ENCODE measurements at regions not wholly inside any gene's neighbourhood (a gene's known extent, or its start where the extent isn't known, plus 50 kb on each side); places are given as distances from the start of the nearest gene placed in this dataset.

DNA sequence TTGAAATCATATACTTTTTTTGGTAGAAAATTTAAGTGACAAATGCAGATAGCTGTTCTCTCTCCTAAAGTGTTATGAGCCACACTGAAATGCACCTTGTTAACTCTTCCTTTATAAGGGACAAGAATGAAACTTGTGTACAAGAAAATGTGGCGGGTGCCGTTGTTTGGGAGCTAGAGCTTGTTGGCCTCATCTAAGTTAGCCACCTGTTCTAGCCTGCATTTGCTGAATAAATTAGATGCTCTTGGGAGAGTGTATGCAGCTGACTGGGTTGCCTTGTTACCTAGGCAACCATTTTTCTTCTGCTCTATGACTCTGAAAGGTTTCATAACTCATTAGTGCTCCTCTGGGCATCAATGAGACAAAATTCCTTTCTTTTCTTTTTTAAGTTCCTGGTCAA lies 174.3 kb downstream of the TAF11L14 start:
- in situ Hi-C loops (cut with HindIII; ENCODE audit: low pct_unique_long_range_greater_than_20kb, low sequenced_read_pairs): no loop called here
- no peak for TF ChIP-seq JUND (IDR thresholded peaks at IDR 0.05; ENCODE audit: low read depth)
- DNase-seq (ENCODE audit: low read depth in 1 of 2, low spot score in 1 of 2): no peak

- in situ Hi-C loops (cut with HindIII; ENCODE audit: low pct_unique_long_range_greater_than_20kb, low sequenced_read_pairs): no loop called here
- TF ChIP-seq JUND (IDR thresholded peaks at IDR 0.05; ENCODE audit: low read depth): no peak
- DNase-seq (ENCODE audit: low read depth in 1 of 2, low spot score in 1 of 2): no peak
Observed at GRCh38 chr5:17810734-17811133, 176.5 kb downstream of the TAF11L14 start.

DNA sequence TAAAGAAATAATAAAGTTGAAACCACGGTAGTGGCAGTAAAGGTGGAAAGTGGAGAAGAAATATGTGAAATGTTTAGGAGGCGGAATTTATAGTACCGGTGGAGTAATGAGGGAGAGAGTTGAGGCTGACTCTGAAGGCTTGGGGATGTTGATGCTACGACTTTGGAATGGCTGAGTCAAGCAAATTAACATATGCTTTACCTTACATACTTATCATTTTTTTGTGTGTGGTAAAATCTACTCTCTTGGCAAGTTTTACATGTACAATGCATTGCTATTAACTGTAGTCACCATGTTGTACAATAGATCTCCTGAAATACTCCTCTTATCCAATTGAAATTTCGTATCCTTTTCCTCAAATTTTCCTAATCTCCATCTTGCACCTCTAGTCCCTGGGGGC lies 179.0 kb downstream of the TAF11L14 start:
- DNase-seq (ENCODE audit: low read depth in 1 of 2, low spot score in 1 of 2): no peak
- no peak for TF ChIP-seq JUND (IDR thresholded peaks at IDR 0.05; ENCODE audit: low read depth)
- in situ Hi-C loops (cut with HindIII; ENCODE audit: low pct_unique_long_range_greater_than_20kb, low sequenced_read_pairs): no loop called here

- no peak for TF ChIP-seq JUND (IDR thresholded peaks at IDR 0.05; ENCODE audit: low read depth)
- in situ Hi-C loops (cut with HindIII; ENCODE audit: low pct_unique_long_range_greater_than_20kb, low sequenced_read_pairs): no loop called here
- DNase-seq (ENCODE audit: low read depth in 1 of 2, low spot score in 1 of 2): no peak
Observed at GRCh38 chr5:17816505-17816904, 182.2 kb downstream of the TAF11L14 start.

DNA sequence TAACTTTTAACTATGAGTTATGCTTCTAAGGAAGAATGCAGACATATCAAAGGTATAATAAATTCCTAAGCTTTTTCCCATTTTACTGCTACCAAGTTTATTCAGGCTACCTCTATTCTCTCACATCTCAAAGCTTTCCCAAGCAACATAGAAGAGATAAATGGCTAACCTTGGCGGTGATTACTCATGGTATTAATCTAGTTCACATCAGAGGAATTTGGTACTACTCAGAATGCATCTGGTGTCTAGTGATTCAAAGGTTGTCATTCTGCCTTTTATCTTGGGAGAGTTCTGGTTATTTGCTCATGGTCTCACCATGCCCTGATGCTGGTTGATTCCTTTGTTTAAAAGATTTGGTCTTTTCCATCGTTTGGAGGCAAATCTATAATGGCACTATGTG lies 182.7 kb downstream of the TAF11L14 start:
- no peak for TF ChIP-seq JUND (IDR thresholded peaks at IDR 0.05; ENCODE audit: low read depth)
- in situ Hi-C loops (cut with HindIII; ENCODE audit: low pct_unique_long_range_greater_than_20kb, low sequenced_read_pairs): no loop called here
- no peak for DNase-seq (ENCODE audit: low read depth in 1 of 2, low spot score in 1 of 2)

- in situ Hi-C loops (cut with HindIII; ENCODE audit: low pct_unique_long_range_greater_than_20kb, low sequenced_read_pairs): no loop called here
- no peak for TF ChIP-seq JUND (IDR thresholded peaks at IDR 0.05; ENCODE audit: low read depth)
- DNase-seq (ENCODE audit: low read depth in 1 of 2, low spot score in 1 of 2): no peak
Observed at GRCh38 chr5:17817990-17818389, 183.7 kb downstream of the TAF11L14 start.

DNA sequence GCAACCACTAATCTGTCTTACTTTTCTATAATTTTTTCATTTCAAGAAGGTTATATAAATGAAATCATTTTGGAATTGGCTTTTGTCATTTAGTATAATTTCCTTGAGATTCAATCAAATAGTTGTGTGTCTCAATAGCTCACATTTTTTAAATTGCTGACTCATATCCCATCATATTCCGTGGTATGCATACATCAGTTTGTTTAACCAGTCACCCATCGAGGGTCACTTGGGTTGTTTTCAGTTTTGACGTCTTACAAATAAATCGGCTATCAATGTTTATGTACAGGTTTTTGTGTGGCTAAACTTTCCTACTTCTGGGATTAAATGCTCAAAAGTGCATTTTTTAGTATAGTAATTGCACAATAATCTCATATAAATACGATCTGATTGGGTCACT lies 185.5 kb downstream of the TAF11L14 start:
- TF ChIP-seq JUND (IDR thresholded peaks at IDR 0.05; ENCODE audit: low read depth): no peak
- in situ Hi-C loops (cut with HindIII; ENCODE audit: low pct_unique_long_range_greater_than_20kb, low sequenced_read_pairs): no loop called here
- no peak for DNase-seq (ENCODE audit: low read depth in 1 of 2, low spot score in 1 of 2)

- TF ChIP-seq JUND (IDR thresholded peaks at IDR 0.05; ENCODE audit: low read depth): no peak
- DNase-seq (ENCODE audit: low read depth in 1 of 2, low spot score in 1 of 2): no peak
- in situ Hi-C loops (cut with HindIII; ENCODE audit: low pct_unique_long_range_greater_than_20kb, low sequenced_read_pairs): no loop called here
Observed at GRCh38 chr5:17828681-17829080, 194.4 kb downstream of the TAF11L14 start.

- no peak for DNase-seq (ENCODE audit: low read depth in 1 of 2, low spot score in 1 of 2)
- in situ Hi-C loops (cut with HindIII; ENCODE audit: low pct_unique_long_range_greater_than_20kb, low sequenced_read_pairs): no loop called here
- no peak for TF ChIP-seq JUND (IDR thresholded peaks at IDR 0.05; ENCODE audit: low read depth)
Observed at GRCh38 chr5:17829456-17829855, 195.2 kb downstream of the TAF11L14 start.

DNA sequence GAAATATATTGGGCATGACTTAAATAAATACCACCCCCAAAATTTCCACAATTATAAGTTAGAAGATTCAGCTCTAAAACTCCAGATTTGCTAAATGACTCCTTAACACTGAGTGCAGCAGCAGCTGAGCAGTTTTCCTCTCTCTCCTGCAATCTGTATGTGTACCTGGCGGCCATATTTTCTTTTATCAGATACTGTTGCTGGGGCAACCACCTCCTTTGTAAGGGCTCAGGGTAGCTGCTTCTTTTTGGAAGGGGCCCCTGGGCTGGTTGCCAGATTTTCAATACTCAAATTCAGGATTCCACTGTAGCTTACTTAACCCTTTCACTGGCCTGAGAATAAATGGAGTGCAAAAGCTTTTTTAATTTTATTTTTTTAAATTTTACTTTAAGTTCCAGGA lies 197.0 kb downstream of the TAF11L14 start:
- TF ChIP-seq JUND (IDR thresholded peaks at IDR 0.05; ENCODE audit: low read depth): no peak
- in situ Hi-C loops (cut with HindIII; ENCODE audit: low pct_unique_long_range_greater_than_20kb, low sequenced_read_pairs): no loop called here
- no peak for DNase-seq (ENCODE audit: low read depth in 1 of 2, low spot score in 1 of 2)

- DNase-seq (ENCODE audit: low read depth in 1 of 2, low spot score in 1 of 2): no peak
- no peak for TF ChIP-seq JUND (IDR thresholded peaks at IDR 0.05; ENCODE audit: low read depth)
- in situ Hi-C loops (cut with HindIII; ENCODE audit: low pct_unique_long_range_greater_than_20kb, low sequenced_read_pairs): no loop called here
Observed at GRCh38 chr5:17832949-17833745, 198.9 kb downstream of the TAF11L14 start.

DNA sequence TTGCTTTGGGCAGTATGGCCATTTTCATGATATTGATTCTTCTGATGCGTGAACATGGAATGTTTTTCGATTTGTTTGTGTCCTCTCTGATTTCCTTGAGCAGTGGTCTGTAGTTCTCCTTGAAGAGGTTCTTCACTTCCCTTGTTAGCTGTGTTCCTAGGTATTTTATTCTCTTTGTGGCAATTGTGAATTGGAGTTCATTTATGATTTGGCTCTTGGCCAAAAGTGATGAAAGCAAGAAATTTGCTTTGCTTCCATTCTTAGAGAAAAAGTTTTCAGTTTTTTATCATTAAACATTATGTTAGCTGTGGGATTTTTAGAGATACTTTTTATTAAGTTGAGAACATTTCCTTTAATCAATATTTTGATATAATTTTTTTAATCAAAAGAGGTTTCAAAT lies 203.5 kb downstream of the TAF11L14 start:
- no peak for DNase-seq (ENCODE audit: low read depth in 1 of 2, low spot score in 1 of 2)
- TF ChIP-seq JUND (IDR thresholded peaks at IDR 0.05; ENCODE audit: low read depth): no peak
- in situ Hi-C loops (cut with HindIII; ENCODE audit: low pct_unique_long_range_greater_than_20kb, low sequenced_read_pairs): no loop called here

DNA sequence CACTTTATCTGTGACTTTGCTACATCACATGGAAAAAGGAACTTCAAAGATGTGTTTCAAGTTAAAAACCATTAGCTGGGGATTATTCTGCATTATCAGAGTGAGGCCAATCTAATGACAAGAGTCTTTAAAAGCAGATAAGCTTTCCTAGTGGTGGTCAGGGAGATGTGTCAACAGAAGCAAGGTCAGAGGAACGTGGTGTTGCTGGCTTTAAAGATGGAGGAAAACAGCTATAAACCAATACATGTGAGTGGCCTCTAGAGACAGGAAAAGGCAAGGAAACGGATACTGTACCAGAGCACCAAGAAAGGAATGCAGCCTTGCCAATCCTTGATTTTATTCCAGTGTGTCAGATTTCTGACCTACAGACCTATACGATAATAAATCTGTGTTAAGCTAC lies 204.2 kb downstream of the TAF11L14 start:
- no peak for TF ChIP-seq JUND (IDR thresholded peaks at IDR 0.05; ENCODE audit: low read depth)
- DNase-seq (ENCODE audit: low read depth in 1 of 2, low spot score in 1 of 2): no peak
- in situ Hi-C loops (cut with HindIII; ENCODE audit: low pct_unique_long_range_greater_than_20kb, low sequenced_read_pairs): no loop called here

DNA sequence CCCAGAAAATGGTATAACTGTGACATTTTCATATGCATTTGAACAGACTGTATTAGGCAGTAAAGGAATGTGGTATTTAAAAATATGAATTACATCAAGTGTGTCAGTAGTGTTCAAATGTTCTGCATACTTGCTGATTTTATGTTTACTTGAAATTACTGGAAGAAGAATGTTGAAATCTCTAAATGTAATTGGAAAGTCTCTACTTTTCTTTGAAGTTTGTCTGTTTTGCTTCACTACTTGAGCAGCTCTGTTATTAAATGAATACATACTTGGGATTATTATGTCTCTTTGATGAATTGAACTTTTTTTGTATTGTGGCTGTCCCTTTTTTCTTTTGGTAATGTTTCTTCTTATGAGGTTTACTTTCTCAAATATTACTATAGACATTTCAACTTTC lies 205.6 kb downstream of the TAF11L14 start:
- in situ Hi-C loops (cut with HindIII; ENCODE audit: low pct_unique_long_range_greater_than_20kb, low sequenced_read_pairs): no loop called here
- no peak for DNase-seq (ENCODE audit: low read depth in 1 of 2, low spot score in 1 of 2)
- no peak for TF ChIP-seq JUND (IDR thresholded peaks at IDR 0.05; ENCODE audit: low read depth)

All from T47D (cell line).